Transverse colon (tissue), 4 donors: ENCODE measurements at regions not wholly inside any gene's neighbourhood (a gene's known extent, or its start where the extent isn't known, plus 50 kb on each side); places are given as distances from the start of the nearest gene placed in this dataset.

ENCODE experiments used
- DNase-seq: peaks from one replicate; pipeline ENCODE4 v3.0.0-alpha.2; 2019
- H3K27ac ChIP-seq, 4 donors: fragments of 200-600 bp; sonication (generic); 2 replicates each; pipeline ENCODE4 v1.5.1; 2016 to 2018; ENCODE audit warnings: inconsistent platforms in 4 of 4
- H3K27me3 ChIP-seq: fragments of 200-600 bp; sonication (generic); 2 replicates; pipeline ENCODE4 v1.5.1; 2017; ENCODE audit warnings: inconsistent platforms
- H3K36me3 ChIP-seq, 4 donors: fragments of 200-600 bp; sonication (generic); 2 replicates each; pipeline ENCODE4 v1.5.1; 2017 to 2019; ENCODE audit warnings: inconsistent platforms in 4 of 4
- H3K4me1 ChIP-seq, 4 donors: fragments of 200-600 bp; sonication (generic); 2 replicates each; pipeline ENCODE4 v1.5.1; 2017 to 2020; ENCODE audit warnings: inconsistent platforms in 4 of 4
- H3K4me3 ChIP-seq, 4 donors: fragments of 200-600 bp; sonication (generic); 1 replicate in 1 of 4; 2 replicates in 3 of 4; pipeline versions ENCODE4 v1.5.1 to v1.6.1; 2017 to 2019; ENCODE audit warnings: inconsistent platforms in 4 of 4
- H3K9me3 ChIP-seq, 2 donors: fragments of 200-600 bp; sonication (generic); 2 replicates each; pipeline ENCODE4 v1.5.1; 2017 to 2019; ENCODE audit warnings: inconsistent platforms in 2 of 2
- CTCF ChIP-seq, 5 experiments: fragments of 200-600 bp in 3 of 5; fragments of 450-650 bp in 2 of 5; sonication (generic) in 3 of 5; IDR thresholded peaks; 1 replicate in 2 of 5; 2 replicates in 3 of 5; pipeline ENCODE4 v1.5.1; 2016 to 2017; ENCODE audit warnings: antibody characterized with exemption in 5 of 5, inconsistent platforms in 3 of 5, mild to moderate bottlenecking in 2 of 5, moderate library complexity in 1 of 5
- EP300 ChIP-seq: sonication (generic); formaldehyde crosslinking; IDR thresholded peaks from one replicate; pipeline ENCODE4 v1.6.1; 2017; ENCODE audit warnings: antibody characterized with exemption, low read depth
- POLR2A ChIP-seq: fragments of 450-650 bp; IDR thresholded peaks from one replicate; pipeline ENCODE4 v1.6.1; 2016; ENCODE audit warnings: antibody characterized with exemption, mild to moderate bottlenecking, moderate library complexity
- POLR2AphosphoS5 ChIP-seq, 3 donors: sonication (generic); formaldehyde crosslinking; IDR thresholded peaks; one replicate each; pipeline ENCODE4 v1.6.1; 2016; ENCODE audit warnings: antibody characterized with exemption in 3 of 3
- WGBS, 2 donors: methylation state at CpG; one replicate each; pipeline ENCODE4 v1.1.5; 2018; ENCODE audit warnings: low coverage in 1 of 2; 5-methylcytosine and 5-hydroxymethylcytosine counted together
- in situ Hi-C, 4 donors: fragments of 200-750 bp; cut with MboI; loops; one replicate each; pipeline versions ENCODE4 v1.15.0 to v1.15.1; 2017; ENCODE audit warnings: low sequenced_read_pairs in 3 of 4, low pct_ligation_motif_present in 1 of 4, low pct_unique_long_range_greater_than_20kb in 1 of 4
- intact Hi-C: fragments of 100-400 bp; cut with DNase I; formaldehyde crosslinking; loops from one replicate; pipeline ENCODE4 v1.15.1; 2023; ENCODE audit warnings: low total_unique reads

GRCh38 chr9:20187318-20187717 lies 398.5 kb upstream of the SLC24A2 start:
- DNase-seq: no peak
- intact Hi-C loops (no loop called here), in situ Hi-C loops (no loop called here)
- no peaks in the 10 kb centered on the region for H3K9me3 ChIP-seq
- H3K36me3 ChIP-seq: no peaks in the 10 kb centered on the region
- WGBS, 2 donors: 60 to 67% methylated on average over 1 to 2 of the region's 2 CpGs
- no peaks in the 10 kb centered on the region for H3K4me1 ChIP-seq
- H3K27ac ChIP-seq: no peak overlapping the region
- TF ChIP-seq POLR2AphosphoS5 (IDR thresholded peaks at IDR 0.05) (no peak), CTCF (IDR thresholded peaks at IDR 0.05) (no peak), POLR2A (no peak), EP300 (no peak)
- no peak overlapping the region for H3K4me3 ChIP-seq
- H3K27me3 ChIP-seq: no peaks in the 10 kb centered on the region

GRCh38 chr9:20186823-20187222 lies 398.0 kb upstream of the SLC24A2 start:
- in situ Hi-C loops: no loop called here
- H3K4me3 ChIP-seq: no peak overlapping the region
- intact Hi-C loops: no loop called here
- no peak overlapping the region for H3K27ac ChIP-seq
- TF ChIP-seq POLR2AphosphoS5 (IDR thresholded peaks at IDR 0.05) (no peak), EP300 (no peak), POLR2A (no peak), CTCF (IDR thresholded peaks at IDR 0.05) (no peak)
- no peaks in the 10 kb centered on the region for H3K9me3 ChIP-seq
- DNase-seq: no peak
- no peaks in the 10 kb centered on the region for H3K27me3 ChIP-seq
- no peaks in the 10 kb centered on the region for H3K4me1 ChIP-seq
- H3K36me3 ChIP-seq: no peaks in the 10 kb centered on the region

GRCh38 chr9:20186231-20186630 lies 397.4 kb upstream of the SLC24A2 start:
- no peak for DNase-seq
- no peak overlapping the region for H3K4me3 ChIP-seq
- intact Hi-C loops (no loop called here), in situ Hi-C loops (no loop called here)
- no peaks in the 10 kb centered on the region for H3K9me3 ChIP-seq
- 80% methylated on average over 3 of the region's 3 CpGs; no CpG with 5 or more reads in 1 of the 2 donors for WGBS, 2 donors
- H3K27me3 ChIP-seq: no peaks in the 10 kb centered on the region
- H3K4me1 ChIP-seq: no peaks in the 10 kb centered on the region
- no peaks in the 10 kb centered on the region for H3K36me3 ChIP-seq
- no peak overlapping the region for H3K27ac ChIP-seq
- no peak for TF ChIP-seq POLR2AphosphoS5 (IDR thresholded peaks at IDR 0.05)

- no peaks in the 10 kb centered on the region for H3K36me3 ChIP-seq
- no peak overlapping the region for H3K27ac ChIP-seq
- in situ Hi-C loops: no loop called here
- H3K9me3 ChIP-seq: no peaks in the 10 kb centered on the region
- no peaks in the 10 kb centered on the region for H3K27me3 ChIP-seq
- no peak overlapping the region for H3K4me3 ChIP-seq
- intact Hi-C loops: no loop called here
- TF ChIP-seq POLR2AphosphoS5 (IDR thresholded peaks at IDR 0.05) (no peak), CTCF (IDR thresholded peaks at IDR 0.05) (no peak), EP300 (no peak), POLR2A (no peak)
- DNase-seq: no peak
- no peaks in the 10 kb centered on the region for H3K4me1 ChIP-seq
These were observed 395.7 kb upstream of the SLC24A2 start for GRCh38 chr9:20184541-20184940.

GRCh38 chr9:20178679-20179078 lies 389.8 kb upstream of the SLC24A2 start:
- in situ Hi-C loops: no loop called here
- Histone ChIP-seq H3K4me3 (no peak overlapping the region), H3K9me3 (no peaks in the 10 kb centered on the region), H3K27ac (no peak overlapping the region), H3K36me3 (no peaks in the 10 kb centered on the region), H3K4me1 (no peaks in the 10 kb centered on the region), H3K27me3 (no peaks in the 10 kb centered on the region)
- intact Hi-C loops: no loop called here
- DNase-seq: no peak
- no peak for TF ChIP-seq EP300
- no peak for TF ChIP-seq POLR2AphosphoS5 (IDR thresholded peaks at IDR 0.05)
- no peak for TF ChIP-seq POLR2A
- TF ChIP-seq CTCF (IDR thresholded peaks at IDR 0.05): no peak
